HG02623 (cell line): ENCODE measurements at regions not wholly inside any gene's neighbourhood (a gene's known extent, or its start where the extent isn't known, plus 50 kb on each side); places are given as distances from the start of the nearest gene placed in this dataset.

Experiments used
- ATAC-seq: cut with Tn5 transposase; IDR thresholded peaks from one replicate; pipeline ENCODE4 v1.9.1; 2021; ENCODE audit warnings: moderate library complexity; ENCODE audit not compliant: unreplicated experiment

DNA sequence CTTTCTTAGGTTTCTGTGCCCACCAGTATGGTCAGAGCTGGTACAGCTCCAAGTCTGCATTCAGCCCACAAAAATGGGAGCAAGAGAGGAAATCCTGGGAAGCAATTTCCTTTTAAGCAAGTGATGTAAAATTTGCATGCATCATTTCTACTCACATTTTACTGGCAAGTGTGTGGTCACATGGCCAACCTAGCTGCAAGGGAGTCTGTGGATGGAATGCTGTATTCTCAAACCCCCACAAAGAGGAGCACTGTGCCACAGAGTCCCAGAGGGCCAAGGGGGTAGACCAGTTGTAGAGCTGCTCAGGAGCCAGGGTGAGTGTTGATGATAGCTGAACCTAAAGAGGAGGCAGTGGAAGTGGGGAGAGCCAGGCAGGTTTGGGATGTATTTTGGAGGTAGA, 154.3 kb upstream of the SPRY4 start:
- no peak for ATAC-seq

DNA sequence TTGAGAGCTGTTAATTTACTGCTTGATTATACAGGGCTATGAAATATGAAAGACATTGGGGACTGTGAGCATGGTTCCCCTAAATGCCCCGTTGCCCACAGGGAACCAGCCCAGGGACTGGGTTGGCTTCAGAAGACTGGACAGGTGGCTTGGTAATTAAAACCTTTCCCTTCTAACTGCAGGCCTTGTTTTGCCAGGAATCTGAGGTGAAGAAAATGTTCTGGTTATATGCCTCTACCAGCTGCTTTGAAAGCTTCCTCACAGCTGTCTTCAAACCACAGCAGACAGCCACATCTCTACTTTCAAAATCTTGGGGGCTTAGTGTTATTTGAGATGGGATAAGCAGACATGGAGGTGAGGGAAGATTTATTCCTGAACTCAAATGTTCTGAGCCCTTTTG, 153.3 kb upstream of the SPRY4 start:
- ATAC-seq: no peak

DNA sequence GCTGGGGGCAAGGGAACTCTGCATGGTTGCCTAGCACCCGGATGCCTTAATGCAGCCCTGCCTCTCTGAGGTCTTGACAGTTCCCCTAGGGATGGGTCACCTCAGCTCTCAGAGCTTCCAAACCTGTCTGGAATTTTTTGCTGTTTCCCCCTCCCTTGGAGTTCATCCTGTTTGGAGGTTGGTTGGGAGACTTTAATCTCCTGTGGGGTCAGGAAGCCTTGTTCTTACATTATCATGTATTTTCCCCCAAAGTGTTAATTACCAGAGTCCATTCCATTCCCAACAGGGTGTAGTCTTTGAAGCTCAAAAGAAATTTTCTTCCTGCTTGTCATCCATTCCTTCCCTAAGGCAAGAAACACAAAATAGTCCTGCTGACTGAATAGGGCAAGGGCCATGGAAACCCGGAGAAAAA, 150.3 kb upstream of the SPRY4 start:
- ATAC-seq: no peak

DNA sequence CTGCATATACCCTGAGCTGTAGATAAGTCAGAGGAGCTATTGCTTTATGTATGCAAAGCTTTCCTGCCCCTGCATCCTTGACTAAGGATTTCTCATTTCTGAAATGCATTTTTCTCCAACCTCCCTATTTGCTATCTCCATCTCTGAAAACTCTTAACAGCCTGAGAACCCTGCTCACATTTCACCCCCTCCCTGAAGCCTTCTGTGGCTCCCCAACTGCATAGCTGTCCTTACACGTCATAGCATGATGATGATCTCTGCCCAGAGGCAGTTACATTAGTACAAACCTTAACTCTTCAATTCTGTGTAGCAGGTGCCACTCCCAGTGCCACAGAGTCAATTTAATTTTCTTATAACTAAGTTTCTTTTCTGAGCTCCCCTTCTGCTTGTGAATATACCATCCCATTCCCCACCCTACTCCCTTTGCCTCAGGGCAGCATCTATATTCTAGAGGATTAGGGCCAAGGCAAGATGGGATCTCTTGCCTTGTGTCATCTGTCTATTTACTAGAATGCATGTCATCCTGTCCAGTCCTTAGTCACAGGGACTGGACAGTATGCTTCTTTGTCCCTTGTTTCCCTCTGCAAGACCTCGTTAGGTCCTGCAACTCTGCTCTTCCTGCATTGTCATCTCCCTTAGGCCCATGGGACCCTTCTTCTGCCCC, 149.7 kb upstream of the SPRY4 start:
- no peak for ATAC-seq

DNA sequence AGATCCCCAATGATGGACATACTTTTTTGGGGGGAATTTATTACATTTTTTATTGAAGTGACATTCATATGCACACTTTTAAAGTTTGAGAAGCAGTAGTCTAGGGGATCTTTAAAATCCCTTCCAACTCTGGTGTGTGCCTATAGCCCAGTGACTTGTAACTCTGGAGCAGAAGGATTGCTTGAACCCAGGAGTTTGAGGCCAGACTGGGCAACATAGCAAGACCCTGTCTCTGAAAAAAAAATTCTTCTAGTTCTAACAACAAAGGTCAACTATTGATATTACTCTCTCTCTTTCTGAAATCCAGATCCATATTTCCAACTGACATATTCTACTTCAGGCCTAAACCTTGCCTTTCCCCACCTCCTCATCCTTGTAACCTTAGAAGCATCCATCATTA, 148.2 kb upstream of the SPRY4 start:
- ATAC-seq: no peak

DNA sequence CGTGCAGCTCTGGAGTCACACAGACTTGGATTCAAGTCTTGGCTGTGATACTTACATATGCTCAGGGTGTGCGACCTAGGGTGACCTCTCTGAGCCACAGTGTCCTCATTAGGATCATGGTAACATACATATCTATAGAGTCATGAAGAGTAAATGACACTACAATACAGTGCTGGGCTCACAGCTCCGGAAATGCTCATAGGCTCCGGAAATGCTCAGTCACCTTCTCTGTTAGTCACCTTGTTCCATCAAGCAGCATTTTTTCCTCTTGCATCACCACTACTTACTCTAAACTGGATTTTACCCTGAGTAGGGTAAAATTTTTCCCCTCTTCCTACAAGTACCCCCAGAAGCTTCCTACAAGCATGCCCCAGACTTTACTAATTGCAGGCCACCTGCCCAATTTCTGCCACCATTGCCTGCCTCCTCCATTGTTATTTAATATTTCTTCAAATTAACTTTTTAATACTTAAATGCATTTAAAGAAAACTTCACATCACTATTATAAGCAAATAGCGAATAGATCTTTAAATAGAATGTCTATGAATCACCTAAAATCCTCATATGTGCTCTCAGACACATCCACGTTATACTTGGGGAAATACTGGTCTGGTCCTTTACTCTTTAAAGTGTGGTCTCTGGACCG, 147.6 kb upstream of the SPRY4 start:
- no peak for ATAC-seq

DNA sequence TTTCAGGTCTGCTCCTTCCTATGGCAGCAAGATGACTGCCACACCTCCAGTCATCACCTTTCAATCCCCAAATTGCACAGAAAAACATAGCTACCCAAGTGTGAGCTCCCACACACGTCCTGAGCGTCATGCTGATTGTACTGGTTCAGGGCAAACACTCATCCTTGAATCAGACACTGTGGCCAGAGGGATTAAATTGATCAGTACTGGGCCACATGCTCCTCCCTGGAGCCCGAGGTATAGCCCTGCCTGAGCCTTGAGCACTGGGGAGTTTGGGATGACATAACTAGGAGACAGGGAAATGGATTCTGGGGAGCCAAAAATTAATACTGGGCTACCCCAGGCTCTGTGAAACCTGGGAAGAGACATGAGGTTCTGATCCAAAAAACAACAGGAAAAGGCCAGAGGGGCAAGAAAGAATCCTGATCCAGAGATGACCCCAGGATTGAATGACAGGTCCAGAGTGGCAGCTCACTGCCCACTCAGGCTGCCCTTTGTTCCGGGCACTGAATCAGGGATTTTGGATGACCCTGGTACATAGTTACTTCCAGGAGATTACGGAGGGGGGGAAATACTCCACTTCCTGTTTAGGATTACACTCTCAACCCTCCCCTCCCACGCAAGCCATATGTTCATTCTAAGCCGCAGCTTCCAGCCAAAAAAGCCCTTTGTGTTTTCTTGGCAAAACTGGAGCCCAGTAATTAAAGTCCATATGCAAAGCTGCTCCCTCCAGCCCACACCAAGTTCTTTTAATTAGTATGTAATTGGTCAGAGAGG, 141.6 kb upstream of the SPRY4 start:
- ATAC-seq: no peak

DNA sequence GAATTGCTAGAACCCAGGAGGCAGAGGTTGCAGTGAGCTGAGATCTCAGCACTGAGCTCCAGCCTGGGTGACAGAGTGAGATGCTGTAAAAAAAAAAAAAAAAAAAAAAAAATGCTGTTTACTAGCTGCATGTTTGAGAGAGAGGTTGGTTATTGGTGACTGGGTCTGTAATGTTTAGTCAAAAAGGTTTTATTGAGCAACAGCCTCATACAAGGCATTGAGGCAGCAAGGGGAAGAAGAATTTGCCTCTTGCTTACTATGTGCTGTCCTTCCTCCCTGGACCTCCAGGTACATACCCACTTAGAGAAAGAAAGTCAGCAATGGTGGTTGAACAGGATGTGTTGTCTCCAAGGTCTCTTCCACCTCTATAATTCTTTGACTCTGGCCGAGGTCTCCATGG, 140.7 kb upstream of the SPRY4 start:
- ATAC-seq: no peak

DNA sequence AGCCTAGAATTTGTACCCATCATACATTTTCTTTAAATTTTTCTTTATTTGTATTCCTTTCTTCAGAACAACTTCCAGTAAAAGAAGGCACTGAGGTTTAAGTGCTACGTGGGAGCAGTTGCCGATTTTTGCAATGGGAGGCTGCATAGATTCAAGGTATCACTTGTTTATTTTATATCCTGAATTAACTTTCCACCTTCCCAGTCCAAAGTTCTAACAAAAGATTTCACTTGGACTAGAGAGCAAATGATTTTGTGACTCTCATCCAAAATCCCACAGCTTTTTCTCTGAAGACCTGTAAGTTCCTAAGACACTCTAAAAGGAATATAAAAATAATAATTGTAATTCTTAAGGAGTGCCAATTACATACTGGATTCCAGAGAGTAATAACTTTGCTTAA, 139.1 kb upstream of the SPRY4 start:
- no peak for ATAC-seq

DNA sequence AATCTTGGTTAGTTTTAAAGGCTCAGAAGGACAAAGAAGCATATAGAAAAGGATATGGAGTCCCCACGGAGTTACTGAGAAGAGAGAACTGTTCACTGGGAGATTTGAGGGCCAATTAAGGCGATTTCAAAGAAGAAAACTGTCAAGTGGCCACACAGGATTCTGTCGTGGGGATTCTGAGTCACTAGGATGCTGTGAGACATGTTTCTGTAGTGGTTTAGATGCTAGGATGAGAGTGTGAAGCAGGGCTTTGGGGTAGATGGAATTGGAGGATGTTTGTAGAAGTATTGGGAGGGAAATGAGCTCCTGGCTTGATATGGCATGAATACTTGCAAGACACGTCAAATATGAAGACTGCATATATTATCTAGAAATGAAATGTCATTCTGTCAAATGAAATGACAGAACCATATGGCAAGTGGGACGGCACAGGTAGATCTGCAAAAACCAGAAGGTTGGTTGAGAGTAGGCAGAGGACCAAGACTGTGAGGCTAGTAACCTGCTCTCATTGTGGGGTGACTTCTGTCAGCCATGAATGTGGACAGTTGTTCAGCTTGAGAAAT, 136.3 kb upstream of the SPRY4 start:
- ATAC-seq: no peak

DNA sequence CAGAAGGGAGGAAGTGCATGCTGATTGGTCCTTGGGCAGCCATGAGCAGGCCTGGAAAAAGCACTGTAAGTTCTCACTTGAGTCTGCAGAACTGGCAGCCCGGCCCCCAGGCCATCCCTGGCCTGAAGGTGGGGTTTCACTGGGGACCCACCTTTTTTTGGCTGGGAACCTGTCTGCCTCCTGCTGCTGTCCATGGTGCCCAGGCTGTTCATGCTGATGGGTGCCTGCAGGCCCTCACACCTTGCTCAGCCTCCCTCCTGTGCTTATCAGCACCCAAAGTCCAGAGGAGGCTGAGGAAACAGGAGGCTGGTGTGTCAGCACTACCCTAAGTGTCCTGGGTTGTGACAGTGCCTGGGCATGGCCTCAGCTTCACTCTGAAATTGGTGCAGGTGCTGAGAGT, 134.4 kb upstream of the SPRY4 start:
- no peak for ATAC-seq

DNA sequence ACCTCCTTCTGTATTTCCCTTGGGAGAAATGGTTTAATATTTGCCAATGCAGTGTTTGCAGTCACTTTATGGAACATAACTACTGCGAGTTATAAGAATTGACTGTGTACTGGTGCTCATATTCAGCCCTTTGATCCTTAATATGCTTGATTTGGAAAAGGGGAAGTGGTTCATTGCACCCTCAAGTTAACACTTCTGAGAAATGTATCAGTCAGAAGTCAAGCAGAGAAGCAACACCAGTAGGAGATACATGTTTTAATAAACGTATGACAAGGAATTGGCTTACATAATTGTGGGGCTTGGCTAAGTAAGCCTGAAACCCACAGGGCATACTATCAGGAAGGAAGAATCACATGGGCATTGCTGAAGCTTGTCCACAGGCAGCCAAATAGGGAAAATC, 131.0 kb upstream of the SPRY4 start:
- no peak for ATAC-seq

DNA sequence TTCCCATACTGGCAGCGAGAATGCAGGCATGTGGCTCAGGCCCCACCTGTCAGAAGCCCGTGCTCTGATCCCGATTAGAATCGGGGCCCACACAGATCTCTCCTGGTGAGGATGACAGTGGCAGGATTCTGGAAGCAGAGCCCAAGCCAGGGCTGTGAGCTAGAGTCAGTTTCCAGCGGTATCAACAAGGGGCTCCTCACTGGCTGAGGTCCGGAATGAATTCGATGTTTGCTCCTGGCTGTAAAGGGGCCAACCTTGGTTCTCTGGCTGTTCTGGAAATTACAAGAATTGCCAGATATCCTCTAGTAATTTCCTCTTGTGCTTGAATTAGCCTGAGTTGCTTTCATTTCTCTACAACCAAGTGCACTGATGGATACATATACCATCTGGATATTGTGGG, 129.1 kb upstream of the SPRY4 start:
- no peak for ATAC-seq

DNA sequence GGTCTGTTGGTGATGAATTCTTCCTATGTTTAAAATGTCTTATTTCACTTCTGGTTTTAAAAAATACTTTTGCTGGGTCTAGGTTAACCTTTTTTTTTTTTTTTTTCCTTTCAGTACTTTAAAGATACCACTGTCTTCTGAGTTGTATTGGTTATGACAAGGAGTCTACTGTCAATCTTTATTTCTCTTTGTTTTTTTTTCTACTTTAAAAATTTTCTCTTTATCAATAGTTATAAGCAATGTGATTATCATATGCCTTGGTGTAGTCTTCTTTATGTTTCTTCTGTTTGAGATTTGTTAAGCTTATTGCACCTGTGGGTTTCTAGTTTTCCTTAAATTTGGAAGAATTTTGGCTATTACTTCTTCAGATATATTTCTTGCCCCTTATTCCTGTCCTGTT, 125.6 kb upstream of the SPRY4 start:
- ATAC-seq: no peak

DNA sequence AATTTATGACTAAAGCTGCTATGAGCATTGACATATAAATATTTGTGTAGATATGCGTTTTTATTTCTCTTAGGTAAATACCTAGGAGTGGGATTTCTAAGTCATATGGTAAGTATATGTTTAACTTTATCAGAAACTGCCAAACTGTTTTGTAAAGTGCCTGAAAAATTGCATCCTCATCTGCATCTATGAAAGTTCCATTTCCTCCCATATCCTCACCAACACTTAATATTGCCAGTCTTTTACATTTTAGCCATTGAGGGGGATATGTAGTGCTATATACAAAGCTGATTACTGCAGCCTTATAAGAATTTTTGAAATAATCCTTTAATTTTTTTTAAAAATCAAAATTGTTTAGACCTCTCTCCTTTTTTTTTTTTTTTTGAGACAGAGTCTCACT, 123.1 kb upstream of the SPRY4 start:
- no peak for ATAC-seq

DNA sequence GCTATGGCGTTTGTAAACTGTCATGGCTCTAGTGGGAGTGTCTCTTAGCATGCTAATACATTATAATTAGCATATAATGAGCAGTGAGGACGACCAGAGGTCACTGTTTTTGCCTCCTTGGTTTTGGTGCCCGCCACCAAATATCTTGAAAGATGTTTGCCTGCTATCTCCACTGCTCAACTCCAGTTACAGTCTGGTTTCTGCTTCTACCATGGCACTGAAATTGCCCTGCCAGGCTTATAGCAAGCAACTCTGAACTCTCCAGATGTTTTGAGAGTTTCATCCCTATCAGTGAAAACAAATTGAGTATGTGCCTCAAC, 122.1 kb upstream of the SPRY4 start:
- no peak for ATAC-seq

DNA sequence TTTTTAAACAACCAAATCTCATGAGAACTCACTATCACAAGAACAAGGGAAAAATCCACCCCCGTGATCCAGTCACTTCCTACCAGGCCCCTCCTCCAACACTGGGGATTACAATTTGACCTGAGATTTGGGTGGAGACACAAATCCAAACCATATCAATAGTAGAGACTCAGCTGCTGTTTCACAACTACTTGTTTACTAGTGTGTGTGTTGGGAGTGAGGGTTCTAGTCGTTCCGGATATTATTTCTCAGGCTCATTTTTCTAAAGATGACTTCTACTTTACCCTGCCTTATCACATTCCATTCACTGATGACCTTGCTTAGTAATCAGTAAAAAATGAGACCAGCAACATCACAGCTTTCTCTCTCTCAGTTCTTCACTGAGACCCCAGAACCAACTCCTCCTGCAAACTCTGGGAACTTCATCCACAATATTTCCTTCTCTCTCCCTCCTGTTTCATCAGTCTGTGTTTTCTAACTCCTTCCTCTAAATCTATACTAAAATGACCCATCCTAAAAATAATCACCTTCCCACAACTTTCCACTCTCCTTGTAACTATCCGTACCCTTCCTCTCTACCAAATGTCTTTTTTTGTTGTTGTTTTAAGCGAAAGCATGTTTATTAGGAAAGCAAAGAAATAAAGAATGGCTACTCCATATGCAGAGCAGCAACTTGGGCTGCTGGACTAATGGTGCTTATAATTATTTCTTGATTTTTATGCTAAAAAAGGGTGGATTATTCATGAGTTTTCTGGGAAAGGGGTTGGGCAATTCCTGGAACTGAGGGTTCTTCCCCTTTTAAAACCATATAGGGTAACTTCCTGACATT, 121.5 kb upstream of the SPRY4 start:
- no peak for ATAC-seq

DNA sequence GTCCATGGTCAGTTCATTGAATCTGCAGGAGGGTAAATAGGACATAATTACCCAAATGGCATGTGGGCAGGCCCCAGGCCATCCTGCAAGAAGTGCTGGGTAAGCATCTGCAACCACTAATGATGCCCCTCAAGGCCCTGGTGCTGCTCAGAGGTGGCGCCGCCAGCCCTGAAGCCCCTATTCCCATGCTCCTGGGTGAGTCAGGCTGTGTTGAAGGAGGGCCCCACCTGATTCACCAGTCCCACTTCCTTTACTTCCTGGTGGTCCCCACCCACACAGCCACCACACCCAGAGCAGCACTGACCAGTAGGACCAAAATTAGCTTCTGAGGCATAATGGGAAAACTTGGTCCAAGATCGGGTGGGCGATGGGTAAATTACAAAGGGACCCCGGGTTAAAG, 120.4 kb upstream of the SPRY4 start:
- ATAC-seq: no peak

DNA sequence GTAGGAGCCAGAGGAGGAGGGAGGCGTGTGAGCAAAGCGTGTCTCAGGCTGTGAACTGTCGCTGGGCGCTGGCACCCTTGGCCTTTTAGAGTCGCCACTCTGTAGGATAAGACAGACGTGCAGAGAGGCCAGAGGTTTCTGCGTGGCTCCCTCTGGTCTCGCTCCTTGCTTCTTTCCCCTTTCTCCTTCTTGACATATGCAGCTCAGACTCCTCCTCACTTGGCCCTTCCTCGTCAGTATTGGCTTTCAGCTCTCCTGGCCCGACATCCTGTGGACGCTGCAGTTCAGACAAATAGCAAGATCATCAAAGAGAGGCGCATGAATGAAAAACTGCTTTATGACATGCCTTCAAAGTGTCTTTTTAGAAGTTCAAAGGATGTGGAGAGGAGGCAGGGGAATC, 116.8 kb upstream of the SPRY4 start:
- ATAC-seq: no peak

DNA sequence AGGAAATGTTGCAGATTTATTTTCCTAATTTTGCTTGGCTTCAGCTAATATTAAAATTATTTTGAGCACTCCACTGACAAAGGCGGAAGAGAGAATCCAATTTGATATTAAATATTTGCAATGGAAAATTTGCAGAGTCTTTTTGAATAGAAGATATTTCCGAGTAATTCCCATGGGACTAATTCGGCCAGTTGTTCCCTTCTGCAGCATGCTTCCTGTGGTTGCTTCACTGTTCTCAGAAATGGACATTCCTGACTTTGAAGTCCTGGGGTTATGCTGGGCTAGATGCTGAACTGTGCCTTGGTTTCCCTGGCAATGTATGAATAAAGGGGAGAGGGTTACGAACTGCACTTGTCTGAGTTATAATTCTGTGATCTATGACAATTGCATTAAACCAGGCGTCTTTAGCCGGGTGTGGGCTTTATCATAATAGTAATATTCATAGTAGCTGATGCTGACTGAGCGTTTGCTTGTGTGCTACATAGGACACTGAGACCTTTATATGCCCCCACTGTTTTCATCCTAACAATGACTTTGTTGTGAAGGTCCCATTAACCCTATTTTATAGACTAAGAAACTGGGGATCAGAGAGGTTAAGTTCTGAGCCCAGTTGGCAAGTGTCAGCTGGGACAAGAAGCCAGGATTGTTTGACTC, 114.5 kb upstream of the SPRY4 start:
- no peak for ATAC-seq

DNA sequence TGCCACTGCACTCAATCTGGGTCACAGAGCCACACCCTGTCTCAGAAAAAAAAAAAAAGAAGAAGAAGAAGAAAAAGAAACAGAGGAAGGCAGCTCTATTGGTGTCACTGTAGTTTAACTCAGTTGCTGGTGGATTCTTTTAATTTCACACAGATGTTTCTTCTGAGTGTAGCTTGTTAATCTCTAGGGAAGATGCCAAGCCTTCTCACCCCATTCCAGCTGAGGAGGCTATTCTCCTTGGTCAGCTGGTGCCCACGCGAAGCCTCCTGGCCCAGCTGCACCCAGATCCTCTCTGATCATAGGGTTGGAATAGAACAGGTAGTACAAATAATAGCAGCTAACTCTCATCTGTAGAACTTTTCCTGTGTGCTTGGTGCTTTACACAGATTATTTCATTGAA, 113.8 kb upstream of the SPRY4 start:
- no peak for ATAC-seq
